ENCODE measurements at regions not wholly inside any gene's neighbourhood (a gene's known extent, or its start where the extent isn't known, plus 50 kb on each side); places are given as distances from the start of the nearest gene placed in this dataset.

DNA sequence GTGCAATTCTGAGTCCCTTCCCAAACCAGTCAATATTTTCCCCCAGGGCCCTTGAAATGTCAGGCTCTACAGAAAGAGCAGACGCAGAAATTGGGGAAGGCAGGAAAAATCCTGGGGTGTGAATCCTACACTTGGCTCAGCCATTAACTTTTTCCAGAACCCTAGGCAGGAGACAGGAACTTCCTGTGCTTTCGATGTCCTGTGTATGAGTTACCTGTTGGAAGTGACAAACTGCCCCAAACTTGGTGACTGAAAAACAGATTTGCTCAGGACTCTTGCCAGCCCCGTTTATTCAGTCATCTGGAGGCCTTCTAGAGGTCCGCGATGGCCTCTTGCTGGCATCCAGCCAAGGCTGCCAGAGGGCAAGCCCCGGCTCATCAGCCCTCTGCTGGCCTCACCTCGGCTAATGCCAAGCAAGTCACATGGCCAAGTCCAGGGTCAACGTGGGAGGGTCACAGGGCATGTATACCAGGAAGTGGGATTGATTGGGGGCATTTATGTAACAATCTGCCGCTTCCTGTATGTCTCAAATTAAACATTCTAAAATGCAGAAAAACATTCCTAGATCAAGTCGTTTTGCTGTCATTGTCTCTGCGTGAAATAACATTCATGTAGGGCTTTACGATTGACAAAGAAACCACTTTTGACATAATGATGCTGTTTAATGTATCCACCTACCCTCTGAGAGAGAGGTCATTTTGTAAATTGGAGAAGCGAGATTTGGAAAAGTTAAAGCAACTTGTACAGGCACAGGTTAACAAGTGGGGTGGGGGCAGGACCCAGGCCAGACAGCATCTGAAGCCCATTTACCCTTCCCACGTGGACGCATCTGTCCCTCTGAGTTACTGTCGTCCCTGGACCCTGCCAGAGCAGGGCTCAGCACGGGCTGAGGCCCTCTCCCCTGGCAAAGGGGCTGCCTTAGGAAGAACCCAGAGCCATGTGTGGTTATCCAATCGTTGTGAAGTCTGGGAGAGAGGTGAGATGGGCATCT is 179.4 kb downstream of the INHBB start:
- DNase-seq = no peak
- Mint-ChIP-seq H3K4me3 (no peak overlapping the region), H3K27me3 (ENCODE audit: low read depth, poor library complexity) (peaks cover 86% of the 10 kb centered on the region), H3K27ac (no peak overlapping the region), H3K9me3 (peaks cover 8% of the 10 kb centered on the region), H3K4me1 (peaks cover 21% of the 10 kb centered on the region), H3K36me3 (ENCODE audit: low read depth) (no peaks in the 10 kb centered on the region)
- TF ChIP-seq, protein P1, sequence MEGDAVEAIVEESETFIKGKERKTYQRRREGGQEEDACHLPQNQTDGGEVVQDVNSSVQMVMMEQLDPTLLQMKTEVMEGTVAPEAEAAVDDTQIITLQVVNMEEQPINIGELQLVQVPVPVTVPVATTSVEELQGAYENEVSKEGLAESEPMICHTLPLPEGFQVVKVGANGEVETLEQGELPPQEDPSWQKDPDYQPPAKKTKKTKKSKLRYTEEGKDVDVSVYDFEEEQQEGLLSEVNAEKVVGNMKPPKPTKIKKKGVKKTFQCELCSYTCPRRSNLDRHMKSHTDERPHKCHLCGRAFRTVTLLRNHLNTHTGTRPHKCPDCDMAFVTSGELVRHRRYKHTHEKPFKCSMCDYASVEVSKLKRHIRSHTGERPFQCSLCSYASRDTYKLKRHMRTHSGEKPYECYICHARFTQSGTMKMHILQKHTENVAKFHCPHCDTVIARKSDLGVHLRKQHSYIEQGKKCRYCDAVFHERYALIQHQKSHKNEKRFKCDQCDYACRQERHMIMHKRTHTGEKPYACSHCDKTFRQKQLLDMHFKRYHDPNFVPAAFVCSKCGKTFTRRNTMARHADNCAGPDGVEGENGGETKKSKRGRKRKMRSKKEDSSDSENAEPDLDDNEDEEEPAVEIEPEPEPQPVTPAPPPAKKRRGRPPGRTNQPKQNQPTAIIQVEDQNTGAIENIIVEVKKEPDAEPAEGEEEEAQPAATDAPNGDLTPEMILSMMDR (IDR thresholded peaks at IDR 0.05) = no peak

DNA sequence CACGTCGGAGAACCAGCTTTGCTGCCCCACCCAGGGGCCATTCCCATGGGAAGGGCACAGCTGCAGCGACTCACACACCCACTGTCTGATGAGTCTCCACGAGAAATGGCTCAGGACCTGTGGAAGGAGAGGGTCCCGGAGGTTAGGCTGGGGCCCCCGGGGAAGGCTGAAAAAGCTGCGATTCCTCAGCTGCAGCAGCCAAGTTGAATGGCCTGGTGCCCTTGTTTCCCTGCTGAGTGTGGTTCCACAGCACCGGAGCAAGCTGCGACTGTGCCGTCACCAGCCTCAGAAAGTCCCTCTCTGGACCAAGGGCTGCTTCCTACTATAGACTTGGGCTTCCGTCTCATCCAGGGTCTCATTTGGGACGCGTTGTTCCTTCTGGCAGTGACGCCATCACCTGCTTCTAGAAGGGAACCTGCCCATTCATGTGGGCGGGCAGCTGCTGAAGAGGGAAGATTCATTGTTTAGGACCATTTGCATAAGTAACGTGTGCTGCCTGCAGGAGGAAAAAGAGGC is 180.2 kb downstream of the INHBB start:
- H3K36me3 Mint-ChIP-seq (ENCODE audit: low read depth) = no peaks in the 10 kb centered on the region
- peaks cover 21% of the 10 kb centered on the region for H3K4me1 Mint-ChIP-seq
- TF ChIP-seq, protein P1 (IDR thresholded peaks at IDR 0.05) = no peak
- H3K9me3 Mint-ChIP-seq = peaks cover 16% of the 10 kb centered on the region
- no peak overlapping the region for H3K27ac Mint-ChIP-seq
- H3K4me3 Mint-ChIP-seq = no peak overlapping the region
- DNase-seq = no peak
- H3K27me3 Mint-ChIP-seq (ENCODE audit: low read depth, poor library complexity) = peaks cover 88% of the 10 kb centered on the region

DNA sequence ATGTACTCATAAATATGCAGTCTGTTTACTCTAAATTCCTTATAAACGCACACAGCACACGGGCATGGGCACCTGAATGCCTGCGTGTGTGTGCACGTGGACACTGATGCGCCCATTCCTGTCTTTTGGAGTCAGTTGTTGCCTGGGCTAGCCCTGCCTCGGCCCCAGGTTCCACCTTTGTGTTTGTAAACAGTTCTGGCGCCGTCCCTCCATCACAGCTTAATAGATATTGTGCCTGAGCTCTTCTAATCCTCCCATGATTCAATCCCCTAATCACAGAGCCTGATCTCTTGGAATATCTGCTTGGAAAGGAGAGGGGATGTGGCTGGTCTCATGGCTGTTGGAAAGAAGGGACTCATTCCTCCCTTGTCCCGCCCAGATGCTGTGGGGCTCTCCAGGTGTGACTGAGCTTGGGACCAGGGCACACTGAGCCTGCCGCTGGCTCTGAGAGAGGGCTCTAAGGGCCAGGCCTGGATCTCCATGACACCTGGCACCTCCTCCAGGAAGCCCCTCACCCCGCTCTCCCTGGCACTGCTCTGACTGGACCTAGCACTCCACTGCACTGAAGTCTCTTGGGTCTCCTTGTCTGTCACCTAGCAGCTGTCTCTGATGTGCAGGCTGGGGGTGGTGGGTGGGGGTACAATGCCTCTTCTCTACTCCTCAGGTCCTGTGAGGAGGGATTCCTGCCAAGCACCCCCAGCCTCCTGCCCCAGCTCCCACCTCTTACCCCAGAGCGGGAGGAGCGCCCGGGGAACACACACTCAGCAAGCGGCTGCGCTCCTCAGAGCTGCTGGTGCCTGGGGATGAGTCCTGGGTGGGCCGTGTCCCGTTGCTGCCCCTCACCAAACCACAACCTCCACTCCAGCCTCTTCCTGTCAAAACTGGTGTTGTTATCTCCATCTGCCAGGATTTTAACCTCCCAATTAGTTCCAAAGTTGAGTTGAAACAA is 181.3 kb downstream of the INHBB start:
- peaks cover 17% of the 10 kb centered on the region for H3K4me1 Mint-ChIP-seq
- H3K27ac Mint-ChIP-seq = no peak overlapping the region
- H3K27me3 Mint-ChIP-seq (ENCODE audit: low read depth, poor library complexity) = peaks cover 89% of the 10 kb centered on the region
- no peaks in the 10 kb centered on the region for H3K36me3 Mint-ChIP-seq (ENCODE audit: low read depth)
- no peak for DNase-seq
- no peak overlapping the region for H3K4me3 Mint-ChIP-seq
- TF ChIP-seq, protein P1 (IDR thresholded peaks at IDR 0.05) = no peak
- H3K9me3 Mint-ChIP-seq = peaks cover 22% of the 10 kb centered on the region

DNA sequence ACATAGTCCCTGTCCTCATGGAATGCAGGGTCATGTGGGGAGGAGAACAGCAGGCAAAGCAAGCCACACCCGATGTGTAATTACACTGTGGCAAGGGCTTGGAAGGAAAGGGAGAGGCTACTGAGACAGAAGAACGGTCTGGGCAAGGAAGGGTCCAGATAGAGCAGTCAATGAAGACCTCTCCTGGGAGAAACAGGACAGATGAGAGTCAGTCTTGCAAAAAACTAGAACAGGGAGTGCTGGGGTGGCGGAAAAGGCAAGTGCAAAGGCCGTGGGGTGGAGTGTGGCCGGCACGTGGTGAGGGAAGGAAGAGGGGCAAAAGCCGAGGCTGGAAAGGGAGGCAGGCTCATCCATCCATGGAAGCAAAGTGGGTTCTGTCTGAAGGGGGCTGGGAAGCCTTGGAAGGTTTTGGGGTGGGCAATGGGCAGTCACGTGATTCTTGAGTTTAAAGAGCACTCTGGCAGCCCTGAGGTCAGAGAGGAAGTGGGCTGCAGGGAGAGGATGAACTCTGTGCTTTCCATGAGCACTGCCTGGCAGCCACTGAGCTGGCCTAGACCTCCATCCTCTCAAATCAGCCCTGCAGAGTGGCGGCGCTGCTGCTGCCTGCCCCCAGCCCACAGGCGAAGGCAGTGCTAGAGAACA is 182.2 kb downstream of the INHBB start:
- TF ChIP-seq, protein P1 (IDR thresholded peaks at IDR 0.05) = no peak
- DNase-seq = no peak
- peaks cover 17% of the 10 kb centered on the region for H3K4me1 Mint-ChIP-seq
- H3K9me3 Mint-ChIP-seq = peaks cover 22% of the 10 kb centered on the region
- H3K27ac Mint-ChIP-seq = no peak overlapping the region
- H3K36me3 Mint-ChIP-seq (ENCODE audit: low read depth) = no peaks in the 10 kb centered on the region
- no peak overlapping the region for H3K4me3 Mint-ChIP-seq
- peaks cover 89% of the 10 kb centered on the region for H3K27me3 Mint-ChIP-seq (ENCODE audit: low read depth, poor library complexity)

DNA sequence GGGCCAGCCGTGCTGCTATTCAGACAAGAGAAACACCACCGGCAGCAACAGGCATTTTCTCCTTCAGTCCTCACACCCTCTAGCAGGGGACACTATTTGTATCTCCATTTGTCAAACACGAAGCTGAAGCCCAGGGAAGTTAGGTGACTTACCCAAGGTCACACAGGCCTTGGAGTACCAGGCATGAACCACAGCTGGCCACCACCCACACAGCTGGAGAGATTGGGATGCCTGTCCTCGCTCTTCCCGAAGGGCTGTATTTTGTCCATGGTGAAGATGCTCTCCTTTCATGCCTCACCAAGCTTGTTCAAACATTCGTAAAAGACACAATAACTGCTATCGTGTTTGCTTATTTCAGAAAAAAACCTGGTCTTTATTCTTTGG is 182.7 kb downstream of the INHBB start:
- Mint-ChIP-seq H3K27me3 (ENCODE audit: low read depth, poor library complexity) (peaks cover 85% of the 10 kb centered on the region), H3K27ac (no peak overlapping the region), H3K4me1 (peaks cover 17% of the 10 kb centered on the region), H3K4me3 (no peak overlapping the region), H3K9me3 (peaks cover 22% of the 10 kb centered on the region), H3K36me3 (ENCODE audit: low read depth) (no peaks in the 10 kb centered on the region)
- TF ChIP-seq, protein P1 (IDR thresholded peaks at IDR 0.05) = no peak
- no peak for DNase-seq
